ENCODE measurements at regions not wholly inside any gene's neighbourhood (a gene's known extent, or its start where the extent isn't known, plus 50 kb on each side); places are given as distances from the start of the nearest gene placed in this dataset.

DNA sequence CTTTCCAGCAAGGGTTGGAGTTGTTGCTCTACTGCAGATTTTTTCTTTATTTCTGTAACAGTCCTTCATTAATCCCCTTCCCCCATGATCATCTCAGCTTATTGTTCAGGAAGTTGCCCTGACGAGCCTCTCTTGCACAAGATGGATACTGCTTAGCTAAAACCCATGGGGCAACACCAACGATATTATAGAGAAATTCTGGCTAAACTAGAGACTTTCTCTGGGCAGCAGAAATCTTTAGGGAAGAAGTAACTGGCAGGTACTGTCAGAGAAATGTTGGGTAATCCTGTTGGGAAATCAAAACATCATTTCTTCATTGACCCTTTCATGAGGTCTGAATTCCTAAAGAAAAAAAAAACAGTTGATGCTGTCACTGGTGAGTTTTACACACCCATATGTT lies 921.3 kb downstream of the NLGN4X start:
- no peak for TF ChIP-seq EP300 (IDR thresholded peaks at IDR 0.05)
- TF ChIP-seq, protein P1, sequence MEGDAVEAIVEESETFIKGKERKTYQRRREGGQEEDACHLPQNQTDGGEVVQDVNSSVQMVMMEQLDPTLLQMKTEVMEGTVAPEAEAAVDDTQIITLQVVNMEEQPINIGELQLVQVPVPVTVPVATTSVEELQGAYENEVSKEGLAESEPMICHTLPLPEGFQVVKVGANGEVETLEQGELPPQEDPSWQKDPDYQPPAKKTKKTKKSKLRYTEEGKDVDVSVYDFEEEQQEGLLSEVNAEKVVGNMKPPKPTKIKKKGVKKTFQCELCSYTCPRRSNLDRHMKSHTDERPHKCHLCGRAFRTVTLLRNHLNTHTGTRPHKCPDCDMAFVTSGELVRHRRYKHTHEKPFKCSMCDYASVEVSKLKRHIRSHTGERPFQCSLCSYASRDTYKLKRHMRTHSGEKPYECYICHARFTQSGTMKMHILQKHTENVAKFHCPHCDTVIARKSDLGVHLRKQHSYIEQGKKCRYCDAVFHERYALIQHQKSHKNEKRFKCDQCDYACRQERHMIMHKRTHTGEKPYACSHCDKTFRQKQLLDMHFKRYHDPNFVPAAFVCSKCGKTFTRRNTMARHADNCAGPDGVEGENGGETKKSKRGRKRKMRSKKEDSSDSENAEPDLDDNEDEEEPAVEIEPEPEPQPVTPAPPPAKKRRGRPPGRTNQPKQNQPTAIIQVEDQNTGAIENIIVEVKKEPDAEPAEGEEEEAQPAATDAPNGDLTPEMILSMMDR (IDR thresholded peaks at IDR 0.05), result no peak

Measured in sigmoid colon (tissue), 4 donors.